GM12878 (cell line): ENCODE measurements at regions not wholly inside any gene's neighbourhood (a gene's known extent, or its start where the extent isn't known, plus 50 kb on each side); places are given as distances from the start of the nearest gene placed in this dataset.

Experiments
- ATAC-seq: fragments of 200-7000 bp; cut with Tn5 transposase; 3 replicates; pipeline ENCODE4 v1.9.1; 2020; ENCODE audit warnings: mild to moderate bottlenecking, moderate library complexity
- BruUV-seq: library from RNA; stranded (reverse); fragments of 400-500 nt; replicated peaks from 2 replicates; lab custom pipeline; 2021; lab: Mats Ljungman, UMichigan
- CTCF ChIA-PET: fragments of 300-600 bp; sonication (Branson Sonifier 250); formaldehyde crosslinking; extraction: SDS; loops from one replicate; lab custom pipeline; 2021; ENCODE audit warnings: inconsistent platforms; lab: Yijun Ruan, JAX
- POLR2A ChIA-PET: fragments of 350-600 bp; formaldehyde crosslinking; extraction: SDS; loops from one replicate; lab custom pipeline; 2021; ENCODE audit warnings: inconsistent platforms; lab: Charles Lee
- RAD21 ChIA-PET: fragments of 300-600 bp; sonication (Branson Sonifier 250); formaldehyde crosslinking; loops from one replicate; lab custom pipeline; 2023; ENCODE audit warnings: antibody characterized with exemption; ENCODE audit not compliant: unreplicated experiment; lab: Charles Lee
- SMC1A ChIA-PET: fragments of 300-600 bp; sonication (Branson Sonifier 250); formaldehyde crosslinking; loops from one replicate; lab custom pipeline; 2023; ENCODE audit not compliant: unreplicated experiment, uncharacterized antibody; lab: Charles Lee
- DNase-seq: peaks from one replicate; pipeline ENCODE4 v3.0.0-alpha.2; 2011; ENCODE audit warnings: low read depth, low spot score
- FAIRE-seq: peaks from 3 replicates; lab custom pipeline; 2011; peaks lifted over from hg19 to GRCh38; lab: Jason Lieb, UNC
- H2AFZ ChIP-seq: 2 replicates; pipeline ENCODE4 v1.6.0; 2011; ENCODE audit warnings: low read depth, low read length, control low read depth; ENCODE audit not compliant: control insufficient read depth
- H3K27ac ChIP-seq: 2 replicates; pipeline ENCODE4 v1.5.1; 2011; ENCODE audit warnings: control low read depth; ENCODE audit not compliant: control insufficient read depth, insufficient read depth
- H3K27me3 ChIP-seq, 2 experiments: replicated peaks in 1 of 2; 2 replicates each; pipeline versions ENCODE4 v1.6.0 to v1.6.1; 2011; ENCODE audit warnings: low read length in 1 of 2; ENCODE audit not compliant: control insufficient read depth in 2 of 2, insufficient read depth in 2 of 2
- H3K36me3 ChIP-seq, 2 experiments: 2 replicates each; pipeline ENCODE4 v1.5.1; 2011; ENCODE audit warnings: low read length in 1 of 2; ENCODE audit not compliant: control insufficient read depth in 2 of 2, insufficient read depth in 2 of 2
- H3K4me1 ChIP-seq: 2 replicates; pipeline ENCODE4 v1.6.1; 2011; ENCODE audit warnings: mild to moderate bottlenecking, low read length, moderate library complexity, mixed read lengths; ENCODE audit not compliant: control insufficient read depth, insufficient read depth
- H3K4me2 ChIP-seq: 2 replicates; pipeline ENCODE4 v1.6.0; 2011; ENCODE audit warnings: control low read depth; ENCODE audit not compliant: control insufficient read depth, insufficient read depth
- H3K4me3 ChIP-seq: fragments of 200-600 bp; sonication (generic); 2 replicates; pipeline ENCODE4 v1.5.1; 2016
- H3K79me2 ChIP-seq: 2 replicates; pipeline ENCODE4 v1.6.0; 2011; ENCODE audit warnings: low read length; ENCODE audit not compliant: control insufficient read depth, insufficient read depth
- H3K9ac ChIP-seq: 2 replicates; pipeline ENCODE4 v1.8.0; 2011; ENCODE audit warnings: low read length, control low read depth, mixed read lengths; ENCODE audit not compliant: control insufficient read depth, insufficient read depth
- H3K9me3 ChIP-seq: replicated peaks from 3 replicates; pipeline ENCODE4 v1.5.1; 2011; ENCODE audit warnings: mild to moderate bottlenecking, low read length; ENCODE audit not compliant: control insufficient read depth, insufficient read depth
- H4K20me1 ChIP-seq: 2 replicates; pipeline ENCODE4 v1.6.0; 2011; ENCODE audit not compliant: control insufficient read depth, insufficient read depth
- CREB1 ChIP-seq: IDR thresholded peaks from 2 replicates; pipeline ENCODE4 v1.6.1; 2012; ENCODE audit warnings: low read depth, mild to moderate bottlenecking, inconsistent platforms
- FOS ChIP-seq: IDR thresholded peaks from 3 replicates; pipeline ENCODE4 v1.6.1; 2011; ENCODE audit warnings: borderline replicate concordance; ENCODE audit not compliant: insufficient read length; ENCODE audit errors: extremely low read depth
- GABPA ChIP-seq: IDR thresholded peaks from 2 replicates; pipeline ENCODE4 v1.6.1; 2014; ENCODE audit warnings: antibody characterized with exemption, low read depth, mild to moderate bottlenecking, inconsistent platforms
- IKZF1 ChIP-seq: fragments of 450-650 bp; conservative IDR thresholded peaks from 2 replicates; pipeline ENCODE4 v1.6.1; 2017; ENCODE audit warnings: antibody characterized with exemption, mild to moderate bottlenecking
- MTA3 ChIP-seq: IDR thresholded peaks from 2 replicates; pipeline ENCODE4 v1.6.1; 2012; ENCODE audit warnings: low read length, inconsistent platforms, borderline replicate concordance
- MYC ChIP-seq: IDR thresholded peaks from 2 replicates; pipeline ENCODE4 v1.6.1; 2011; ENCODE audit warnings: mild to moderate bottlenecking, low read length, moderate library complexity, inconsistent platforms; ENCODE audit not compliant: insufficient read depth, insufficient replicate concordance, insufficient read length, severe bottlenecking
- TARDBP ChIP-seq: IDR thresholded peaks from 2 replicates; pipeline ENCODE4 v1.6.1; 2016; ENCODE audit warnings: borderline replicate concordance
- WGBS: methylation state at CpG from one replicate; pipeline ENCODE4 v1.1.6; 2016; ENCODE audit warnings: low lambda C conversion rate; ENCODE audit not compliant: insufficient replicate concordance, insufficient coverage; ENCODE audit errors: missing lambda C conversion rate; 5-methylcytosine and 5-hydroxymethylcytosine counted together
- in situ Hi-C: fragments of 300-500 bp; cut with MboI; formaldehyde crosslinking; loops from 9 replicates; pipeline ENCODE4 v1.14.3; 2018; ENCODE audit warnings: mixed read lengths
- intact Hi-C: fragments of 100-400 bp; cut with micrococcal nuclease; formaldehyde crosslinking; loops from one replicate; pipeline ENCODE4 v1.14.2; 2022; ENCODE audit not compliant: unreplicated experiment
- TF ChIP-seq, protein P1 (sequence below): fragments of 450-650 bp; conservative IDR thresholded peaks from 2 replicates; pipeline ENCODE4 v1.6.1; 2017; ENCODE audit warnings: mild to moderate bottlenecking, moderate library complexity
- TF ChIP-seq, protein P2 (sequence below): IDR thresholded peaks from 2 replicates; pipeline ENCODE4 v1.6.1; 2011; ENCODE audit warnings: borderline replicate concordance, low read depth, mild to moderate bottlenecking, moderate library complexity, low read length; ENCODE audit not compliant: insufficient read depth, poor library complexity, severe bottlenecking
- TF ChIP-seq, protein P3 (sequence below): IDR thresholded peaks from 2 replicates; pipeline ENCODE4 v1.6.1; 2011; ENCODE audit warnings: low read depth, mild to moderate bottlenecking, low read length, moderate library complexity, borderline replicate concordance; ENCODE audit errors: extremely low read depth
- TF ChIP-seq, protein P4 (sequence below): fragments of 450-650 bp; formaldehyde crosslinking; IDR thresholded peaks from 2 replicates; pipeline ENCODE4 v1.4.0; 2022; ENCODE audit warnings: mild to moderate bottlenecking, moderate library complexity

DNA sequence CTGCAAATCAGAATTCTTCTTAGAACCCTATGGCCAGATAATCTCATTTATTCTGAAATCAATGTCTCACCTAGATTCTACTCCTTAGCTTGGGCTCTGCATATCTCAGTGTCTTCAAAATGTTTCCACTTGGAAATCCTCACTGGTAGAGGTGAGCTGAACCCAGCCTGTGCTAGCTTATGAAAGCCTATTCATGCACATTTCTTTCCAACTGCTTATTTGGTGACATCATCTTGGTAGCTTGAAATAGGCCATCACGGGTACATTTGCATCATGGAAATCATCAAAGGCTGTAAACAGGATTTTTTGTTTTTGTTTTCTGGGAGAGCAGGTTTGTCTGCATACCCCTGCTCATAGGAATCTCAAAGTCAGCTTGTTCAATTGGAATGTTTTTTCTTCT, 130.8 kb downstream of the KCNJ18 start:
- Histone ChIP-seq H3K9me3 (no peaks in the 10 kb centered on the region), H3K4me1 (no peaks in the 10 kb centered on the region), H3K4me3 (no peak overlapping the region), H3K9ac (no peak overlapping the region), H3K27ac (no peak overlapping the region), H3K79me2 (no peaks in the 10 kb centered on the region), H3K36me3 (no peaks in the 10 kb centered on the region), H4K20me1 (no peaks in the 10 kb centered on the region), H3K4me2 (no peak overlapping the region), H3K27me3 (no peaks in the 10 kb centered on the region), H2AFZ (no peak overlapping the region)
- ChIA-PET CTCF (no interaction called here), SMC1A (no interaction called here), POLR2A (no interaction called here), RAD21 (no interaction called here)
- FAIRE-seq, result no peak
- TF ChIP-seq TARDBP, result no peak
- no peak for TF ChIP-seq MTA3
- TF ChIP-seq, protein P1, sequence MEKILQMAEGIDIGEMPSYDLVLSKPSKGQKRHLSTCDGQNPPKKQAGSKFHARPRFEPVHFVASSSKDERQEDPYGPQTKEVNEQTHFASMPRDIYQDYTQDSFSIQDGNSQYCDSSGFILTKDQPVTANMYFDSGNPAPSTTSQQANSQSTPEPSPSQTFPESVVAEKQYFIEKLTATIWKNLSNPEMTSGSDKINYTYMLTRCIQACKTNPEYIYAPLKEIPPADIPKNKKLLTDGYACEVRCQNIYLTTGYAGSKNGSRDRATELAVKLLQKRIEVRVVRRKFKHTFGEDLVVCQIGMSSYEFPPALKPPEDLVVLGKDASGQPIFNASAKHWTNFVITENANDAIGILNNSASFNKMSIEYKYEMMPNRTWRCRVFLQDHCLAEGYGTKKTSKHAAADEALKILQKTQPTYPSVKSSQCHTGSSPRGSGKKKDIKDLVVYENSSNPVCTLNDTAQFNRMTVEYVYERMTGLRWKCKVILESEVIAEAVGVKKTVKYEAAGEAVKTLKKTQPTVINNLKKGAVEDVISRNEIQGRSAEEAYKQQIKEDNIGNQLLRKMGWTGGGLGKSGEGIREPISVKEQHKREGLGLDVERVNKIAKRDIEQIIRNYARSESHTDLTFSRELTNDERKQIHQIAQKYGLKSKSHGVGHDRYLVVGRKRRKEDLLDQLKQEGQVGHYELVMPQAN, result no peak
- TF ChIP-seq FOS, result no peak
- TF ChIP-seq IKZF1, result no peak
- TF ChIP-seq CREB1, result no peak
- TF ChIP-seq, protein P2, sequence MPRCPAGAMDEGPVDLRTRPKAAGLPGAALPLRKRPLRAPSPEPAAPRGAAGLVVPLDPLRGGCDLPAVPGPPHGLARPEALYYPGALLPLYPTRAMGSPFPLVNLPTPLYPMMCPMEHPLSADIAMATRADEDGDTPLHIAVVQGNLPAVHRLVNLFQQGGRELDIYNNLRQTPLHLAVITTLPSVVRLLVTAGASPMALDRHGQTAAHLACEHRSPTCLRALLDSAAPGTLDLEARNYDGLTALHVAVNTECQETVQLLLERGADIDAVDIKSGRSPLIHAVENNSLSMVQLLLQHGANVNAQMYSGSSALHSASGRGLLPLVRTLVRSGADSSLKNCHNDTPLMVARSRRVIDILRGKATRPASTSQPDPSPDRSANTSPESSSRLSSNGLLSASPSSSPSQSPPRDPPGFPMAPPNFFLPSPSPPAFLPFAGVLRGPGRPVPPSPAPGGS, result no peak
- TF ChIP-seq, protein P3, sequence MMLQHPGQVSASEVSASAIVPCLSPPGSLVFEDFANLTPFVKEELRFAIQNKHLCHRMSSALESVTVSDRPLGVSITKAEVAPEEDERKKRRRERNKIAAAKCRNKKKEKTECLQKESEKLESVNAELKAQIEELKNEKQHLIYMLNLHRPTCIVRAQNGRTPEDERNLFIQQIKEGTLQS, result no peak
- no peak for TF ChIP-seq MYC
- TF ChIP-seq, protein P4, sequence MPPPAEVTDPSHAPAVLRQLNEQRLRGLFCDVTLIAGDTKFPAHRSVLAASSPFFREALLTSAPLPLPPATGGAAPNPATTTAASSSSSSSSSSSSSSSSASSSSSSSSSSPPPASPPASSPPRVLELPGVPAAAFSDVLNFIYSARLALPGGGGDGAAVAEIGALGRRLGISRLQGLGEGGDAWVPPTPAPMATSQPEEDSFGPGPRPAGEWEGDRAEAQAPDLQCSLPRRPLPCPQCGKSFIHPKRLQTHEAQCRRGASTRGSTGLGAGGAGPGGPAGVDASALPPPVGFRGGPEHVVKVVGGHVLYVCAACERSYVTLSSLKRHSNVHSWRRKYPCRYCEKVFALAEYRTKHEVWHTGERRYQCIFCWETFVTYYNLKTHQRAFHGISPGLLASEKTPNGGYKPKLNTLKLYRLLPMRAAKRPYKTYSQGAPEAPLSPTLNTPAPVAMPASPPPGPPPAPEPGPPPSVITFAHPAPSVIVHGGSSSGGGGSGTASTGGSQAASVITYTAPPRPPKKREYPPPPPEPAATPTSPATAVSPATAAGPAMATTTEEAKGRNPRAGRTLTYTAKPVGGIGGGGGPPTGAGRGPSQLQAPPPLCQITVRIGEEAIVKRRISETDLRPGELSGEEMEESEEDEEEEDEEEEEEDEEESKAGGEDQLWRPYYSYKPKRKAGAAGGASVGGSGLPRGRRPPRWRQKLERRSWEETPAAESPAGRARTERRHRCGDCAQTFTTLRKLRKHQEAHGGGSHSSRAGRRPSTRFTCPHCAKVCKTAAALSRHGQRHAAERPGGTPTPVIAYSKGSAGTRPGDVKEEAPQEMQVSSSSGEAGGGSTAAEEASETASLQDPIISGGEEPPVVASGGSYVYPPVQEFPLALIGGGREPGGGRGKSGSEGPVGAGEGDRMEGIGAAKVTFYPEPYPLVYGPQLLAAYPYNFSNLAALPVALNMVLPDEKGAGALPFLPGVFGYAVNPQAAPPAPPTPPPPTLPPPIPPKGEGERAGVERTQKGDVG (CRISPR knock-in tag), result no peak
- no peak for TF ChIP-seq GABPA
- in situ Hi-C loops (no loop called here), intact Hi-C loops (no loop called here)
- BruUV-seq, result no TSS peak
- DNase-seq, result no peak
- 2% methylated on average over 1 of the region's 1 CpG for WGBS
- ATAC-seq, result no peak
